Gastroesophageal sphincter (tissue), 3 donors: ENCODE measurements at regions not wholly inside any gene's neighbourhood (a gene's known extent, or its start where the extent isn't known, plus 50 kb on each side); places are given as distances from the start of the nearest gene placed in this dataset.

Experiments used
- CTCF ChIP-seq, 4 experiments: fragments of 200-600 bp in 2 of 4; fragments of 450-650 bp in 2 of 4; sonication (generic) in 1 of 4; IDR thresholded peaks; one replicate each; pipeline ENCODE4 v1.5.1; 2017 to 2019; ENCODE audit warnings: antibody characterized with exemption in 4 of 4, mild to moderate bottlenecking in 2 of 4, moderate library complexity in 2 of 4
- EP300 ChIP-seq: sonication (generic); formaldehyde crosslinking; IDR thresholded peaks from one replicate; pipeline ENCODE4 v1.6.1; 2017; ENCODE audit warnings: antibody characterized with exemption, mild to moderate bottlenecking
- POLR2A ChIP-seq, 2 donors: fragments of 450-650 bp; IDR thresholded peaks; one replicate each; pipeline ENCODE4 v1.6.1; 2017; ENCODE audit warnings: antibody characterized with exemption in 2 of 2, mild to moderate bottlenecking in 2 of 2, moderate library complexity in 1 of 2

DNA sequence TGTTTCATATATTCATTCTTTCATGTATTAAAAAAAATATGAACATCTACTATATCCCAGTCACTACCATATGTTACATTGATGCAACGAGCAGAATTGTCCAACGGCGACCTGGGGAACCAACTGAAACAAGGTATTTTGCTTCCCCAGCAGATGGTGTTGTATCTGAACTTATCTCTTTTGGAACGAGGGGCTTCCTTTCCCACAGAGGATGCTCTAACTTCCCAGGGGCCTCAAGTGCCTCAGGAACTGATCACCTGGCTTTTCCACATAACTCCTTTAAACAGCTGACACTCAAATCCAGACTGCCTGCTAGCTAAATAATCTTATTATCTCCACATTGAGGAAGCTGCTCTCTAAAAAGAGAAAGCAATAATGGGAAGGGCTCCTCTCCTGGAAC is 259.3 kb downstream of the HTR7 start:
- TF ChIP-seq POLR2A (IDR thresholded peaks at IDR 0.05) (no peak), CTCF (IDR thresholded peaks at IDR 0.05) (no peak), EP300 (no peak)
